OCI-LY7 (cell line): ENCODE measurements at regions not wholly inside any gene's neighbourhood (a gene's known extent, or its start where the extent isn't known, plus 50 kb on each side); places are given as distances from the start of the nearest gene placed in this dataset.

Source experiments
- CTCF ChIP-seq: fragments of 200-600 bp; sonication (generic); conservative IDR thresholded peaks from 2 replicates; pipeline ENCODE4 v1.5.1; 2014; ENCODE audit warnings: mild to moderate bottlenecking, antibody characterized with exemption, low read length, moderate library complexity, mixed read lengths
- EZH2phosphoT487 ChIP-seq: fragments of 200-600 bp; sonication (generic); IDR thresholded peaks from 2 replicates; pipeline ENCODE4 v1.6.1; 2018; ENCODE audit warnings: low read depth, borderline replicate concordance, mild to moderate bottlenecking, mixed run types, antibody characterized with exemption, low read length, moderate library complexity, mixed read lengths

- TF ChIP-seq CTCF (no peak), EZH2phosphoT487 (no peak)
These were observed 295.1 kb upstream of the SOX9 start for GRCh38 chr17:71825687-71826086.
